ENCODE measurements at regions not wholly inside any gene's neighbourhood (a gene's known extent, or its start where the extent isn't known, plus 50 kb on each side); places are given as distances from the start of the nearest gene placed in this dataset.

- TF ChIP-seq CTCF (IDR thresholded peaks at IDR 0.05; ENCODE audit: insufficient read depth, low read length) = no peak
- DNase-seq (ENCODE audit: low read depth) = no peak
These were observed 173.4 kb upstream of the RGS18 start for GRCh38 chr1:191984856-191985255.

GRCh38 chr1:191992118-191992517 lies 166.1 kb upstream of the RGS18 start:
- DNase-seq (ENCODE audit: low read depth) = no peak
- no peak for TF ChIP-seq CTCF (IDR thresholded peaks at IDR 0.05; ENCODE audit: insufficient read depth, low read length)
- no peak overlapping the region for H3K4me3 ChIP-seq (ENCODE audit: low read depth, low read length)

More at GRCh38 chr1:191984856-191985255, 173.4 kb upstream of the RGS18 start:
- H3K4me3 ChIP-seq (ENCODE audit: low read depth, low read length) = no peak overlapping the region

GRCh38 chr1:191993549-191993948 lies 164.7 kb upstream of the RGS18 start:
- DNase-seq (ENCODE audit: low read depth) = peak; percentile 52
- TF ChIP-seq CTCF (IDR thresholded peaks at IDR 0.05; ENCODE audit: insufficient read depth, low read length) = peak; percentile 44
- no peak overlapping the region for H3K4me3 ChIP-seq (ENCODE audit: low read depth, low read length)

- no peak for DNase-seq (ENCODE audit: low read depth)
- TF ChIP-seq CTCF (IDR thresholded peaks at IDR 0.05; ENCODE audit: insufficient read depth, low read length) = no peak
- H3K4me3 ChIP-seq (ENCODE audit: low read depth, low read length) = no peak overlapping the region
These were observed 156.2 kb upstream of the RGS18 start for GRCh38 chr1:192002063-192002462.

GRCh38 chr1:192003295-192004077 lies 154.8 kb upstream of the RGS18 start:
- no peak for TF ChIP-seq CTCF (IDR thresholded peaks at IDR 0.05; ENCODE audit: insufficient read depth, low read length)
- H3K4me3 ChIP-seq (ENCODE audit: low read depth, low read length) = no peak overlapping the region
- no peak for DNase-seq (ENCODE audit: low read depth)

GRCh38 chr1:192005976-192006375 lies 152.3 kb upstream of the RGS18 start:
- no peak for TF ChIP-seq CTCF (IDR thresholded peaks at IDR 0.05; ENCODE audit: insufficient read depth, low read length)
- H3K4me3 ChIP-seq (ENCODE audit: low read depth, low read length) = no peak overlapping the region
- DNase-seq (ENCODE audit: low read depth) = no peak

All from fibroblast of the aortic adventitia (primary cell).